Stimulated activated CD8-positive, alpha-beta memory T cell treated with anti-CD3 and anti-CD28 coated beads, Interleukin-7, amount 100 ng/mL, for 4 hours (primary cell): ENCODE measurements at regions not wholly inside any gene's neighbourhood (a gene's known extent, or its start where the extent isn't known, plus 50 kb on each side); places are given as distances from the start of the nearest gene placed in this dataset.
"Not testable (repeated sequence)": the region's sequence is repeated elsewhere in the genome, so short reads cannot be mapped to it uniquely, and the experiment has no call there.

ENCODE experiments used
- DNase-seq, 2 donors: peaks; one replicate each; pipeline ENCODE4 v3.0.0-alpha.2; 2020; ENCODE audit warnings: low read depth in 2 of 2

GRCh38 chr11:57917632-57918031 is 106.0 kb upstream of the OR9Q1 start:
- no peak for DNase-seq

- DNase-seq = no peak
Measured at GRCh38 chr11:57920971-57921370, 102.7 kb upstream of the OR9Q1 start.

- DNase-seq = no peak
Measured at GRCh38 chr11:57932105-57932504, 91.6 kb upstream of the OR9Q1 start.

GRCh38 chr11:57935402-57936049 is 88.2 kb upstream of the OR9Q1 start:
- no peak for DNase-seq

- no peak for DNase-seq
Measured at GRCh38 chr11:57936050-57936418, 87.6 kb upstream of the OR9Q1 start.

- DNase-seq = no peak
Measured at GRCh38 chr11:57937431-57937830, 86.2 kb upstream of the OR9Q1 start.

GRCh38 chr11:57938351-57938750 is 85.3 kb upstream of the OR9Q1 start:
- no peak for DNase-seq

GRCh38 chr11:57940044-57940756 is 83.5 kb upstream of the OR9Q1 start:
- DNase-seq = no peak

GRCh38 chr11:57941875-57942274 is 81.8 kb upstream of the OR9Q1 start:
- DNase-seq = no peak

GRCh38 chr11:57942808-57943207 is 80.9 kb upstream of the OR9Q1 start:
- DNase-seq = no peak

- not testable (repeated sequence) for DNase-seq
Measured at GRCh38 chr11:57943766-57944165, 79.9 kb upstream of the OR9Q1 start.

GRCh38 chr11:57946628-57947027 is 77.1 kb upstream of the OR9Q1 start:
- no peak for DNase-seq

- no peak for DNase-seq
Measured at GRCh38 chr11:57964660-57965059, 59.0 kb upstream of the OR9Q1 start.

- DNase-seq = no peak
Measured at GRCh38 chr11:57971272-57972012, 52.2 kb upstream of the OR9Q1 start.

GRCh38 chr11:57972013-57972367 is 51.7 kb upstream of the OR9Q1 start:
- no peak for DNase-seq
